Daoy (cell line): ENCODE measurements at regions not wholly inside any gene's neighbourhood (a gene's known extent, or its start where the extent isn't known, plus 50 kb on each side); places are given as distances from the start of the nearest gene placed in this dataset.
"Not testable (repeated sequence)": the region's sequence is repeated elsewhere in the genome, so short reads cannot be mapped to it uniquely, and the experiment has no call there.

Source experiments
- DNase-seq: peaks from one replicate; pipeline ENCODE4 v3.0.0-alpha.2; 2015; ENCODE audit warnings: low read depth

GRCh38 chr5:63111891-63112290 is 533.3 kb downstream of the LRRC70 start:
- DNase-seq: no peak

- DNase-seq: no peak
Measured at GRCh38 chr5:63101870-63102269, 523.3 kb downstream of the LRRC70 start.

- no peak for DNase-seq
Measured at GRCh38 chr5:63097286-63097685, 518.7 kb downstream of the LRRC70 start.

GRCh38 chr5:63094730-63095129 is 516.1 kb downstream of the LRRC70 start:
- no peak for DNase-seq

- DNase-seq: no peak
Measured at GRCh38 chr5:63089147-63089546, 510.5 kb downstream of the LRRC70 start.

- no peak for DNase-seq
Measured at GRCh38 chr5:63085561-63085960, 506.9 kb downstream of the LRRC70 start.

- DNase-seq: not testable (repeated sequence)
Measured at GRCh38 chr5:63083689-63084088, 505.1 kb downstream of the LRRC70 start.

- no peak for DNase-seq
Measured at GRCh38 chr5:63081402-63081801, 502.8 kb downstream of the LRRC70 start.

- DNase-seq: no peak
Measured at GRCh38 chr5:63070001-63070400, 491.4 kb downstream of the LRRC70 start.

- DNase-seq: no peak
Measured at GRCh38 chr5:63055421-63055820, 476.8 kb downstream of the LRRC70 start.

GRCh38 chr5:63053019-63053638 is 474.5 kb downstream of the LRRC70 start:
- no peak for DNase-seq

- DNase-seq: no peak
Measured at GRCh38 chr5:63050916-63051315, 472.3 kb downstream of the LRRC70 start.

GRCh38 chr5:63049935-63050334 is 471.3 kb downstream of the LRRC70 start:
- no peak for DNase-seq

GRCh38 chr5:63043792-63044191 is 465.2 kb downstream of the LRRC70 start:
- no peak for DNase-seq

- no peak for DNase-seq
Measured at GRCh38 chr5:63032343-63032742, 453.7 kb downstream of the LRRC70 start.

- DNase-seq: no peak
Measured at GRCh38 chr5:63029891-63030290, 451.3 kb downstream of the LRRC70 start.

GRCh38 chr5:63025679-63026078 is 447.1 kb downstream of the LRRC70 start:
- DNase-seq: no peak

GRCh38 chr5:63022403-63022802 is 443.8 kb downstream of the LRRC70 start:
- no peak for DNase-seq

- no peak for DNase-seq
Measured at GRCh38 chr5:63011158-63011557, 432.5 kb downstream of the LRRC70 start.

- no peak for DNase-seq
Measured at GRCh38 chr5:63008195-63008594, 429.6 kb downstream of the LRRC70 start.

- DNase-seq: not testable (repeated sequence)
Measured at GRCh38 chr5:62994842-62995241, 416.2 kb downstream of the LRRC70 start.

- no peak for DNase-seq
Measured at GRCh38 chr5:62985749-62986148, 407.1 kb downstream of the LRRC70 start.

GRCh38 chr5:62982348-62982747 is 403.7 kb downstream of the LRRC70 start:
- no peak for DNase-seq

GRCh38 chr5:62980884-62981283 is 402.3 kb downstream of the LRRC70 start:
- DNase-seq: no peak
